Activated CD4-positive, alpha-beta T cell treated with anti-CD3 and anti-CD28 coated beads for 24 hours (primary cell): ENCODE measurements at regions not wholly inside any gene's neighbourhood (a gene's known extent, or its start where the extent isn't known, plus 50 kb on each side); places are given as distances from the start of the nearest gene placed in this dataset.

Experiments
- DNase-seq, 2 donors: peaks; one replicate each; pipeline ENCODE4 v3.0.0-alpha.2; 2020; ENCODE audit warnings: low read depth in 2 of 2

GRCh38 chr20:20881808-20882207 lies 169.4 kb upstream of the RALGAPA2 start:
- DNase-seq: no peak

- no peak for DNase-seq
These were observed 164.6 kb upstream of the RALGAPA2 start for GRCh38 chr20:20877079-20877478.

GRCh38 chr20:20875716-20876115 lies 163.3 kb upstream of the RALGAPA2 start:
- DNase-seq: no peak

- no peak for DNase-seq
These were observed 160.0 kb upstream of the RALGAPA2 start for GRCh38 chr20:20872428-20872827.

GRCh38 chr20:20869161-20869775 lies 156.8 kb upstream of the RALGAPA2 start:
- no peak for DNase-seq

- no peak for DNase-seq
These were observed 152.1 kb upstream of the RALGAPA2 start for GRCh38 chr20:20864351-20865096.

- peak; percentile 81 to 90 for DNase-seq
These were observed 147.8 kb upstream of the RALGAPA2 start for GRCh38 chr20:20860078-20860806.

GRCh38 chr20:20859510-20859909 lies 147.1 kb upstream of the RALGAPA2 start:
- no peak for DNase-seq

GRCh38 chr20:20856956-20857355 lies 144.5 kb upstream of the RALGAPA2 start:
- no peak for DNase-seq

GRCh38 chr20:20856306-20856705 lies 143.9 kb upstream of the RALGAPA2 start:
- DNase-seq: no peak

- DNase-seq: no peak
These were observed 138.9 kb upstream of the RALGAPA2 start for GRCh38 chr20:20851385-20851784.

- DNase-seq: no peak
These were observed 138.0 kb upstream of the RALGAPA2 start for GRCh38 chr20:20850407-20850806.

- no peak for DNase-seq
These were observed 136.7 kb upstream of the RALGAPA2 start for GRCh38 chr20:20849161-20849560.

- DNase-seq: no peak
These were observed 135.4 kb upstream of the RALGAPA2 start for GRCh38 chr20:20847814-20848213.

GRCh38 chr20:20843982-20844381 lies 131.5 kb upstream of the RALGAPA2 start:
- DNase-seq: no peak

GRCh38 chr20:20839771-20840170 lies 127.3 kb upstream of the RALGAPA2 start:
- no peak for DNase-seq

GRCh38 chr20:20837574-20838021 lies 125.2 kb upstream of the RALGAPA2 start:
- DNase-seq: peak in 1 of 2 donors; percentile 22

GRCh38 chr20:20836836-20837235 lies 124.4 kb upstream of the RALGAPA2 start:
- no peak for DNase-seq

GRCh38 chr20:20835897-20836296 lies 123.5 kb upstream of the RALGAPA2 start:
- no peak for DNase-seq

GRCh38 chr20:20834008-20834407 lies 121.6 kb upstream of the RALGAPA2 start:
- no peak for DNase-seq

- DNase-seq: no peak
These were observed 120.3 kb upstream of the RALGAPA2 start for GRCh38 chr20:20832715-20833114.

- no peak for DNase-seq
These were observed 119.3 kb upstream of the RALGAPA2 start for GRCh38 chr20:20831794-20832193.

GRCh38 chr20:20829681-20830080 lies 117.2 kb upstream of the RALGAPA2 start:
- DNase-seq: no peak
